ENCODE measurements at regions not wholly inside any gene's neighbourhood (a gene's known extent, or its start where the extent isn't known, plus 50 kb on each side); places are given as distances from the start of the nearest gene placed in this dataset.

DNA sequence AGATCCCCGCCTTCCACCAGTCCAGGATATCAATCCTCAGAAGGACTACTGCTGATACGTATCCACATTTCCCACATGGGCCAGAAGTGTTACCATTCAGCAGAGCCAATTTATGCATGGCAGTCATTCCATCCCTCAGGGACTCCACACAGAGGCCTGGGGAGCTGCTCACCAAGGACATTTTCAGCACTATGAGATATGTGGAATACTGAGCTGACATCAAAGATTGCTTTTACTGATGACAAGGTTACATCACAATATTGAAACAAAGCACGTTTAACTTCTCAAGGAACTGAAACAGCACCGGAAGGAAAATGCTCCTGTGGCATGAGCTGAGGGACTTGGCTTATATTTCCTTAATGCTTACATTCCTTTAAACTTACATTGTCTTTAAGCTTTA is 335.1 kb downstream of the BMPER start:
- peaks cover 1% of the 10 kb centered on the region for H3K27me3 Mint-ChIP-seq (ENCODE audit: unreplicated experiment)
- H3K4me3 Mint-ChIP-seq (ENCODE audit: unreplicated experiment): no peak overlapping the region
- DNase-seq (ENCODE audit: low spot score): no peak
- H3K4me1 Mint-ChIP-seq (ENCODE audit: unreplicated experiment): no peaks in the 10 kb centered on the region
- no peaks in the 10 kb centered on the region for H3K9me3 Mint-ChIP-seq (ENCODE audit: unreplicated experiment)
- H3K27ac Mint-ChIP-seq (ENCODE audit: unreplicated experiment): no peak overlapping the region
- no peak for TF ChIP-seq CTCF (IDR thresholded peaks at IDR 0.05; ENCODE audit: unreplicated experiment)
- no peaks in the 10 kb centered on the region for H3K36me3 Mint-ChIP-seq (ENCODE audit: low read depth, unreplicated experiment)

GRCh38 chr7:34242391-34242790 is 337.1 kb downstream of the BMPER start:
- Mint-ChIP-seq H3K4me3 (ENCODE audit: unreplicated experiment) (no peak overlapping the region), H3K4me1 (ENCODE audit: unreplicated experiment) (no peaks in the 10 kb centered on the region), H3K27ac (ENCODE audit: unreplicated experiment) (no peak overlapping the region), H3K27me3 (ENCODE audit: unreplicated experiment) (peaks cover 1% of the 10 kb centered on the region), H3K9me3 (ENCODE audit: unreplicated experiment) (no peaks in the 10 kb centered on the region), H3K36me3 (ENCODE audit: low read depth, unreplicated experiment) (no peaks in the 10 kb centered on the region)
- TF ChIP-seq CTCF (IDR thresholded peaks at IDR 0.05; ENCODE audit: unreplicated experiment): no peak
- no peak for DNase-seq (ENCODE audit: low spot score)

DNA sequence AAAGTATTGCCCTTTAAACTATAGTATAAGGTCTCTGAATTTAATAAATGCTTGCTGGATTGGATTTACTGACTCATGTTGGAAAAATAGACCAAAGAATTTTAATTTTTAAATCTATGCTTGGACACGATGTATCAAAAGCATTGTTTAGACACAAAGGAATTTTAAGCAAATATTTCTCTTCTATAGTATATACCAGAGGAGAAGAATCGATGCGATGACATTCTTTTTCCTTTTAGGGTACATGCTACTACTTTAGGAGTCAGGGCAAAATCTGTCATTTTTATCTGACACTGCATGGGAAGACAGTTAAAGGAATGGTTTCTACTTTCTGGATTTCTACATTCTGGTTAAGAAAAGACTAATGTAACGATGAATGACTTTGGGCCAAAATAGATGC is 339.9 kb downstream of the BMPER start:
- DNase-seq (ENCODE audit: low spot score): no peak
- no peak for TF ChIP-seq CTCF (IDR thresholded peaks at IDR 0.05; ENCODE audit: unreplicated experiment)
- H3K9me3 Mint-ChIP-seq (ENCODE audit: unreplicated experiment): no peaks in the 10 kb centered on the region
- no peak overlapping the region for H3K27ac Mint-ChIP-seq (ENCODE audit: unreplicated experiment)
- H3K4me3 Mint-ChIP-seq (ENCODE audit: unreplicated experiment): no peak overlapping the region
- peaks cover 1% of the 10 kb centered on the region for H3K27me3 Mint-ChIP-seq (ENCODE audit: unreplicated experiment)
- peaks cover 6% of the 10 kb centered on the region for H3K4me1 Mint-ChIP-seq (ENCODE audit: unreplicated experiment)
- H3K36me3 Mint-ChIP-seq (ENCODE audit: low read depth, unreplicated experiment): no peaks in the 10 kb centered on the region

GRCh38 chr7:34247468-34247867 is 342.1 kb downstream of the BMPER start:
- DNase-seq (ENCODE audit: low spot score): no peak
- Mint-ChIP-seq H3K36me3 (ENCODE audit: low read depth, unreplicated experiment) (no peaks in the 10 kb centered on the region), H3K4me1 (ENCODE audit: unreplicated experiment) (peaks cover 6% of the 10 kb centered on the region), H3K4me3 (ENCODE audit: unreplicated experiment) (no peak overlapping the region), H3K27me3 (ENCODE audit: unreplicated experiment) (no peaks in the 10 kb centered on the region), H3K27ac (ENCODE audit: unreplicated experiment) (no peak overlapping the region), H3K9me3 (ENCODE audit: unreplicated experiment) (no peaks in the 10 kb centered on the region)
- no peak for TF ChIP-seq CTCF (IDR thresholded peaks at IDR 0.05; ENCODE audit: unreplicated experiment)

- no peak overlapping the region for H3K4me3 Mint-ChIP-seq (ENCODE audit: unreplicated experiment)
- H3K27me3 Mint-ChIP-seq (ENCODE audit: unreplicated experiment): no peaks in the 10 kb centered on the region
Observed at GRCh38 chr7:34249192-34249591, 343.9 kb downstream of the BMPER start.

More at GRCh38 chr7:34249192-34249591, 343.9 kb downstream of the BMPER start:
- TF ChIP-seq CTCF (IDR thresholded peaks at IDR 0.05; ENCODE audit: unreplicated experiment): no peak
- peaks cover 6% of the 10 kb centered on the region for H3K4me1 Mint-ChIP-seq (ENCODE audit: unreplicated experiment)
- H3K36me3 Mint-ChIP-seq (ENCODE audit: low read depth, unreplicated experiment): no peaks in the 10 kb centered on the region
- DNase-seq (ENCODE audit: low spot score): no peak
- no peaks in the 10 kb centered on the region for H3K9me3 Mint-ChIP-seq (ENCODE audit: unreplicated experiment)
- H3K27ac Mint-ChIP-seq (ENCODE audit: unreplicated experiment): no peak overlapping the region

Data from endothelial cell (in vitro differentiated cells).